CD4-positive, alpha-beta T cell treated with Interleukin-4 for 1 hour (primary cell): ENCODE measurements at regions not wholly inside any gene's neighbourhood (a gene's known extent, or its start where the extent isn't known, plus 50 kb on each side); places are given as distances from the start of the nearest gene placed in this dataset.

ENCODE experiments used
- DNase-seq, 2 donors: peaks; one replicate each; pipeline ENCODE4 v3.0.0-alpha.2; 2020 to 2022

DNA sequence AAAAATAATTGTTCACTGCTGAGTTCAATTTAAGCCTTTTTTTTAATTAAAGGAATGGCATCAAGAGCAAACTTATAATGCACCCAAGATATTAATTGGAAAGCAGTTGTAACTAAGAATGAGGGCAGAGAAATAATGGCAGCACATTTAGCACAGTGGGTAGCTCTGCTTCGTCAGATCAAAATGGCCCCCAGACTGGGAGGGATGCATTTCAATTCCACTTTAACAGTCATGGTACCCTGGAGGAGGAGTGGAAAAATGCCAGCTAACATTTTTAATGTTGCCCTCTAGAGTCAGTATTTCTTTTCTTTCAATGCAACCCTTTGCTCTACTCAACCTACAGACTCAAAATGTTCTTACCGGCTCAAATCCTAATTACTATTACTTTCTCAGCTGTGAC, 504.8 kb upstream of the SETBP1 start:
- DNase-seq: no peak

DNA sequence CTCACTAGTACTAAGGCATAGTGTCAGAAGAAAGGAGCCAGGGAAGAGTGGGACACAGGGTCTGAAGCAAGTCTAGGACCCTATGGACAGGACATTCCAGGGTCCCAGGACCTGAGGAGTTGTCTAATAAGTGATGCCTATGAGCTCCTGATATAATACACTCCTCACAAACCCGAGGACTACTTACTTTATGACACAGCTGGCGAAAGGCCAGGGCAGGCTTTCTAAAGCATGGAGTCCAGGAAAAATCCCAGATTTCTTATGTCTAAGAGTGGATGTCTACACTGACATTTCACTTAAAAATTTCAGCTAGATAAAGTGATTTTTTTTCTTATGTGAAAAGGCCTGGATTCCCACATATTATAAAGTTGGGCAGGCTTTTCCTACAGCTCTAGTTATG, 502.2 kb upstream of the SETBP1 start:
- no peak for DNase-seq

DNA sequence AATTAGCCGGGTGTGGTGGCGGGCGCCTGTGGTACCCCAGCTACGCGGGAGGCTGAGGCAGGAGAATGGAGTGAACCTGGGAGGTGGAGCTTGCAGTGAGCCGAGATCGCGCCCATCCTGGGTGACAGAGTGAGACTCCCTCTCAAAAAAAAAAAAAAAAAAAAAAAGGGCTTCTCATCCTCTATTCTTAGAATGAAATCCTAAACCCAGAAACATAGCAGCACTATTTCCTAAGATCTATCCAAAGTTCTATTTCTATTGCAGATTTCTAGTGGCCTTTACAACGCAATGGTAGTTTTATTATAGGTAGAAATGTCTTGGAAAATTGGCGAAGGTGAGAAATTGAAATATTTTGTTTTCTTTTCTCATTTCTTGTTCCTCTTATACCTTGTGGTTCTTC, 501.0 kb upstream of the SETBP1 start:
- no peak for DNase-seq

DNA sequence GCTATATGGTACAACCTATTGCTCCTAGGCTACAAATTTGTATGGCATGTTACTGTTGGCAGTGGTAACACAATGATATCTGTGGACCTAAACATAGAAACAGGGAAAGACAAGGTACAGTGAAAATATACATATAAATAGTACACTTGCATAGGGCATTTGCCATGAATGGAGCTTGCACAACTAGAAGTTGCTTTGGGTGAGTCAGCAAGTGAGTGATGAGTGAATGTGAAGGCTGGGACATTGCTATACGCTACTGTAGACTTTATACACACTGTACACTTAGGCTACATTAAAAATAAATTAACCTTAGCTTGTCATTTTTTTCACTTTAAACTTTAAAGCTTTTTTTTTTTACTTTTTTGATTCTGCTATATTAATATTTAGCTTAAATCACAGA, 500.0 kb upstream of the SETBP1 start:
- no peak for DNase-seq

DNA sequence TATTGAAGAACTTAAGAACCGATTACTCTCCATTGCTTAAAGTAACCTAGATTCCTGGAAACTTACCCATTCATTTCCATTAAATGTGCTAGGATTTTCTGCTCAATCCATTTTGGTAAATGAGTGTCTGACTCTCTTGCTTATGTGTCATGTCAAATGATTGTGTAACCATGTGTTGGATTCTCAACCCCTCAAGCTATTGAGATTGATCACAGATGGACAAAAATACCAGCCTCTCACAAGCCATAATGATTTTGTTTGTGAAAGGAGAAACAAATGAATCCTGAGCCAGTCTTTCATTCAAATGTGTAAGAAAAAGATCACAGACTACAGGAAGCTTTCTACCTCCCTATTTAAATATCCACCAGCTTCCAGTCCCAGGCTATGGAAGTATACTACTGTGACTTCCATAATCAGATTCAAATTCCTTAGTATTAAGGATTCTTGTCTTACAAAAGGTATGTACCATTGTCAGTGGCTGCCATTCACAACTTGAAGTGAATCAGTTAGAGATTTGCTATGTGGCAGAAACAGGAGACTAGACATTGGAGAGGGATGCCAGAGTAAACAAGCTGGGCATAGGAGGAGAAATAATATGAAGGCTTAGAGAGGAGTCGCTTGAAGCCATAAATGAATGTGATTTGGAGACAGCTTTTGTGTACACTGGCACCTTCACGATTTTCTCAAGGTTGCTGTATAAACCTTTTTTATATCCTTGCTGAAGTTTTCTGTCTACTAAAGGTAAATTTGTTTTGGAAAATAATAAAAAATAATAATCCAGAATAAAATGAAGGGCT, 498.5 kb upstream of the SETBP1 start:
- DNase-seq: no peak

DNA sequence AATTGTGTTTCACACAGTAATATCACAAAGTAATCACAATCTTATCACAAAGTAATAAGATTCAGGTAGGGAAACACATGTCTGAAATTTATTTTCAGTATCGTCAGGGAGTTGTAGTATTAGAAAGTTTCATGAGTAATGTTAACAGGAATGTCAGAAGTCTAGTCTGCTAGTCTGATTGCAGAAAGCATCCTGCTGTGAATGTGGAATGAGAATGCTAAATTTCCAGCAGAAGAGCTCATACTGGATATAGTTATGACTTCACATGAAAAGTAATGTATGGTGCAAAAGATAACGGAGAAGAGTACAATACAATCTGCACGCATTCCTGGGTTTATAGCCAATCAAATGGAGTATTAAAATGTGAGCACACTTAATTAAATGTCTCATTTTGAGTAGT, 494.7 kb upstream of the SETBP1 start:
- DNase-seq: no peak

DNA sequence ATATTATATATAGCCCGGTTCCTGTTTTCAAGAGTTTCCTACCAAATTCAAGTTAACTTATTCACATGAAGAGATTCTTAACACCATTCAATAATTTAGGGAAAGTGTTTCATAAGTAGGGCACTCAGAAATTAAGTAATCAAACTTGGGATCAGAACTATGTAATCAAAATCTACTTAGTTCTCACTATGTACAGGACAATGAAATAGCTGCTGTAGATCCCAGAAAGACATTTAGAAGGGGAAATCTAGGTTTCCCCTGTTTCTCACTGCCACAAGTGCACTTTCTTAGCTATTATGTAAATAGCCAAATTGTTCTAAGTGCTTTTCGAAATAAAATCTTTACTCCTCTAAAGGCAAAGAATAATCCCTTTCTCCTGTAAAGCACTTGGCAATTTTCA, 493.6 kb upstream of the SETBP1 start:
- no peak for DNase-seq

DNA sequence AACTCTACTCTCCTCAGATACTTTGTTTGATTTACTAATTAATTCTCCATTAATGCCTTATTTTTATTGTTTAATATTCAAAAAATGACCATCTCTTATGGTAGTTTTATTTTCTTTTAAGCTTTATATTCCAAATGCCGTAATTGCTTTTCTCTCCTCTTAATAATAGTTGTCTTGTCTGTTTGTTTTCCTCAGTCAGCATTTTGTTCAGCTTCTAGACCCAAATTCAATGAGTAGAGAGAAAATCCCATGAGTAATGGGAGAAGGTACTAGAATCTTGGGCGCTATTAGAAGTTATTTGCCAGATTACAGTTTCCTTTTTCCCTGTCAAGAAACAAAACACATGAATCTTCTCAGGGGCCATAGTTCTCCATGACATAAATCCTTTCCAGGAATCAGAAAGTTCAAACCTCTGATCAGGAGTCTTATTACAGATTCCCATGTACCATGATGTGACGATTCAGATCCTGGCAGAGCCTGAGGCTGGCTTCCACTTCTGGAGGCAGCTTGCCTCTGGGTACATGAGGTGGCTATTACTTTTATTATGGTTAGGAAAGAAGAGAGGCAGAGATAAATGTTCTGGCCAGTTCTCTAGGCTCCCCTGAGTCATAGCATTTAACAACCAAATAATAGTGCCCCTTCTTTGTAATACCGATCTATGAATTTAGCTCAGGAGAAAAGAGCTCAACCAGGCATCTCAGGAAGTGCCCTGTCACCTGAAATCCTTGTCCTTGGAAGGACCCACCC, 485.1 kb upstream of the SETBP1 start:
- no peak for DNase-seq

DNA sequence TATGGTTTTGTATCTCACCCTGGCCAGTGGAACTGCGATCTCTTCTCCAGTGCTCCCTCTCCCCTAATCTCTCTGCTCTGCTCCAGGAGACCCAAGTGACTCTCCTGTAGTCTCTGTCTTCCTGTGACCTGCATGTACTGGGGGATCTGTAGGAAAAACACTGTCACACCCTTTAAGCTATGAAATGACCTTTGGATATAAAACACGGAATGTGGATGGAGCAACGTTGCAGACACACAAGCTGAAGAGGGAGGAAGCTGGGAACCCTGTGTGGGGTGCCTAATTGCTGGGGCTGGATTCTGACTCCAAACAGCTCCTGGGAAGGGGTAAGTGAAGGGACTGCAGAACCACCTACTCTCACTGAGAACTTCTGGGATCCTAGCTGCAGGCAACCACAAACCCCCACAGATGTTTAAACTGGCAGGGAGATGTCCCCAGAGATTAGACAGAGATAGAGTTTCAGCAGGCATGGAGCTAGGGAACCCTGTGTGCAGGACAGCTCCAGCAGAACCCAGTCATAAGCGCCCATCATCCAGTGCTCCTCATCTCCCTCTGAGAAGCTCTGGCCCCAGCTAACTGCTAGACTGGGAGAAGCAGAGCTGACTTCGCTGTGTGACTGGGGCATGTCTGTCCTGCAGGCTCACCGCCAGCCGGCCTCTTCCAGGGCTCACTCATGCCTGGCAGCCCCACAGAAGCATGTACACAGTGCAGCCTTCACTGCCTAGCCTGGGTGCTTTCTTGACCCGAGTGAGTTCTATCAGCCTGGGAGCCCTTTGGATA, 482.7 kb upstream of the SETBP1 start:
- DNase-seq: no peak

DNA sequence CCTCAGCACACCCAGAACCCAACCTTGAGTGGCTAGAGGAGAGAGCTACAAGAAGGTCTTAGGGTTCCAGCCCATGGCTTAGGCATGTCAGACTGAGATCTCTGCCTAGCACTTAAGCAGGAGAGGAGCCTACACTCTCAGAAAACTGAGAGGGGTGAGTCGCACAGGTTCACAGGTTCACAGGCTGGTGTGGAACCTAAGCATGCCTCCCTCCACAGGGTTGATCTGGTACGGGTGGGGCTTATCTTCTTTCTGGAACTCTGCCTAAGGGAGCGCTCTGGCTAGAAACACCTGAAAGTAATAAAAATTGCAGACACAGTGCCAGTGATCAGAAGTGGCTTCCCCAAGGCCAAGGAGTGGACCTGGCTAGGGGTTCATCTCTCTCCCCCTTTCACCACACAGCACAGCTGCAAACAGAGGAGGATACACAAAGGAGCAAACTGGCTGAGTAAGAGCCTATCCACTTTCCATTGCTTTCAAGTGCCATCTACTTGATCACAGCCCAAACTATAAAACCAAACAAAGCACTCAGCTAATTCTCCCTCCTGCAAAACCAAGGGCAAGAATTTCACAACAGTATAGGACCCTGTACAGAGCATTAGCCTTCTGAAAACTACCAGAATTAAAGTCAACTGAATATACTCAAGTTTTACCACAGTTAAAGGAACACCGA, 481.9 kb upstream of the SETBP1 start:
- DNase-seq: no peak

DNA sequence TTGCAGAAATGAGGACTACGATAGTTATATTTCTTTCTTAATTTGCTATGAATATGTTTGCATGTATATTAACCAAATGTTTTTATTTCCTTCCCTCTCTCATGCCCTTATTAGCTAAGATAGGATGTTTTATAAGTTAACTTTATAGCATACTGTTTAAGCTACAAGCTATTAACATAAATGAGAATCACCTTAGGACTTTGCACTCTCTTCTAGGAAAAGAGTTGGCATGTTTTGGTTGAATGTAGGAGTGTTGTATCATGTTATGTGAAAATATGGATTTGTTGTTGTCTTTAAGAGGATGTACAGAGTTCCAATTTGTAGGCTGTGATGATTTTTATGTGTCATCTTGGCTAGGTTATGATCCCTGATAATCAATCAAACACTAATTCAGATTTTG, 467.4 kb upstream of the SETBP1 start:
- DNase-seq: no peak

DNA sequence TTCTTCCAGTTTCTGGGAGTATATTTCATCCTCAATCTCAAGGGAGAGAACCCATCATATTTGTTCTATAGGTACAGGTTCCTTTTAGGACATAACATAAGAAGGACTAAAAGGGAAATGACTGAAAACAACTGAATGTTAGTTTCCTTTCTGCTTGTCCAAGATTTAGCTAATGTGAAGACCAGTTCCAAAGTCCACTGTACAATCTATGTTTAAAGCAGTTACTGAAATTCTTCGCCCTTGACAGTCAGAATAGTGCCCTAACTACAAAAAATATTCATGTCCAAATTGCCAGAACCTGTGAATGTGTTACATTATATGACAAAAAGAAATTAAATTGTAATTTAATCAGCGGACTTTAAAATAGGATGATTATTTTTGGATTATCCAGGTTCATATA, 466.3 kb upstream of the SETBP1 start:
- DNase-seq: no peak

DNA sequence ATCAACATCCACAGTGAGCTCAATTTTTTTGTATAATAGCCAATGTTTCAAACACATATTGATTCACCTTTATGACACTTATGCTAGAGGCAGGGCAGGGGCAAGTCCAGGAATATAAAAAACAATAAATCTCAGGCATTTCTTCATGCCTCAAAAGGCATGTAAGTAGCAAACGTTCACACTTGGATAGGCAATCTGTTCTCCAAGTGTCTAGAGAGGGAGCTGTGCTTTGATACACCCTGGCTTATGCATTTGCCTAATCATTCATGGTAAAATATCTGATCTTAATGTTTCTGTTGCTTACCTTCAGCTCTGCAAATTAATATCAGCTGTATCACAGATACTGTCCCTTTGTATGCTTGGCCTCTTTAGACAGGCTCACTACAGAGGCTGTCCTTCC, 464.5 kb upstream of the SETBP1 start:
- DNase-seq: no peak

DNA sequence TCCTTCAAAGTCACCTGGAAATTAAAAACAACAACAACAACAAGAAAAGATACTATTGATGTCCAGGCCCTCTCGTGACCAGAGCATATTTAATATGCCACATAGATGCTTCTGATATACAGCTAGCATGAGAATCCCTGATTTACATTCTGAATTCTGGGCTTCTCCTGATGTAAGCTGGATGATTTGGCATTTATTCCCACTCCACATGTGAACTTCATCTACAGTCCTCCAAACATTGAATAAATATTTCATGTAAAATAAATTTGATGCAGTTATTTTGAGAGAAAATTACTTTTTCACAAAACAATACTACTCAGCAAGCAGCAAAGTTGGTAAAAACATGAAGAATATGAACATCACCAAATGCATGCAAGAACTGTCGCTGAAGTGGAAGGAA, 453.2 kb upstream of the SETBP1 start:
- no peak for DNase-seq

DNA sequence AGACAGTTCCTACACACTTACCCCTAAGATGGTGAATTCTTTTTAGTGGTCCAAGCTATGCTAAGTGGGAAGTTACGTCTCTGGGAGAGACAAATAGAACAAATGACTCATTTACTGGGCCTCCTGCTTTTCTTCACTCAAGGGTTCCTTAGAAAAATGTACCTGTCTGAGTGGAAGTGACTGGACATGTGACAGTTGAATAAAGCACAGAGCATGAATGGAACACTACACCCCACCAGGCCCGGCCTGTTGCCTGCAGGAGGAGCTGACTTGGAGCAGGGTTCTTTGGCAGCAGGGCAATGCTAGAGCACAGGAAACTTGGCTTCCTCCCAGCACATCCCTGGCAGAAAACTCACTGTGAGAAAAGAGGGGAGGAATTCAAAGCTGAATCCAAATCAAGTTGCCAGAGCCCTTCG, 451.0 kb upstream of the SETBP1 start:
- no peak for DNase-seq

DNA sequence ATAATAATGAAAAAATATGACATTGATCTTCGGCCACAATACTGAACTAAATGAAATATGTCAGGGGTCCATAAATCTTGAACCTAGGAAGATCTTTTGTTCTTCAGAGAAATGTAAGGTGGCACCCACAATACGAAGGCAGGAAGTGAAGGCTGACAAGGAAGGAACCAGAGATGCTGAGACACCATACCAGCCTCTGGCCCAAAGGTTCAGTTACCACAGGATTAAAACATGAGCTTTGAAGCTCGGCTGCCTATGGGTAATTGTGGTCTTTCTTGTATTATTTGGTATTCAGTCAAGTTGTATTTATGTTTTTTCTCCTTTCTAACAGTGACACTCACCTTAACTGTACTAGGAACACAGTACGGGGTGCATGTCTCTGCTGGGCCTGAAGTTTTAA, 448.8 kb upstream of the SETBP1 start:
- DNase-seq: no peak

DNA sequence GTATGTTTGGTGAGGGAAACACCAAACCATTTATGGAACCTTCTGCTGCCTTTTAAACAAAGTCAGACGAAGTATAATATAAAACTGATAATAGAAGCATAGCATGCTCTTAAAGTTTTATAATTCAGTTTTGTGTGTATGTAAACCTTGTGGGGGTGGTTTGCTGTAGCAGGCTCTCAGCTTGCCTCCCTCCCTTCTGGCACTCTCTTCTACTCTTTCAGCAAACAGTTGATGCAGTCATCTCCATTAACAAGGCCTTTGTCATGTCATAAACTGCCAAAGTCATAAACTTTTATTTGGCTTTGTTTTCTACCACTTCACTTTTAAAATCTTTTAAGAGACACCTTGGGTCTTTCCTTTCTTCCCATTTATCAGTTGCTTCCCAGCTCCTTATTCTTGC, 448.2 kb upstream of the SETBP1 start:
- DNase-seq: no peak

DNA sequence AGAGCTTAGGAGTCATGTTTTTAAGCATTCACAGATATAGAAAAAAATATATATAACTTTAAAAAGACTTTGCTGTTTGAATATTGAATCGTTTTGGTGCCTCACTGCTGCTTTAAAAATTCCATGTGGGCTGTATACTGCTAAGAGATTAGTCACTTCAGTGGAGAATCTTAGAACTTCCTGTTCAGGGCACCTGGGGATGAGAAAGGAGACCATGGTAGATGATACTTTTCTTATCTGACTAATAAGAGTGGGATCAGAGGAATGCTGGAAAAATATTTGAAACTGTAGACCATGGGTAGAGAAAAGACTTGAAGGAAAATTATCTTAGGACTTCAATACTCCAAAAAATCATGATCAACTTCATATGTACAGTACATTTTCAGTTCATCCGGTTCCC, 442.2 kb upstream of the SETBP1 start:
- no peak for DNase-seq

DNA sequence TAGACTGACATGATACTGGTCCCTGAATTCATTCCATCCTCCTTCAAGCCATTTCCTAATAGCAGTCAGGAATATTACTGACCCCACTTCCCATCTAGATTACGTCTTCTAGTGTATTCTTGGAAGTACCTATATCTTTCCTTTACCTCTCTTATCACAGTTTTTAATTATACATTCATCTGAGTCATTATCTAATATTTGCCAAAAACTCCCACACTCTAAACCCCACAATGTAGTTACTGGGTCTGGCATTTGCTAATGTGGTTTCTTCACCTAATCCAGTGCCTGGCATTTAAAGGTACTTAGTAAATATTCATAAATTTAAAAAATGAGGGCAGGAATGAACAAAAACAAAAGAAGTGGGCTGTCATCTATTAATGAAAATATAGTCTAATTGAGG, 441.8 kb upstream of the SETBP1 start:
- no peak for DNase-seq

DNA sequence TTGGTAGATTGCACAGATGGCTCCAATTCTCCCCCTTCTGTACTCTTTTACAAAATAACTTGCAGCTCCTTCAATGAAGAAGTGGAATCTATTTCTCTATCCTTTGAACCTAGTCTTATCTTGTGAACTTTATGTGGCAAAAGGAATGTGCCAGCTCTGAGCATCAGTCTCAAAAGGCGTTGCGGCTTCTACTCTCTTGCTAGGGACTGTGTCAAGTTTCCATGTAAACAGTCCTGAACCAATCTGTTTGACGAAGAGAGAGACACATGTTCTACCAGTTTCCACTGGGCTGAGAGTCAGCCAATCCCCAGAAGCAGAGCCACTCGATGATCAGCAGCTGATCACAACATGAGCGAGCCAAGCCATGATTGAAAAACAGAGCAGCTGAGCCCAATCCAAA, 439.7 kb upstream of the SETBP1 start:
- no peak for DNase-seq

DNA sequence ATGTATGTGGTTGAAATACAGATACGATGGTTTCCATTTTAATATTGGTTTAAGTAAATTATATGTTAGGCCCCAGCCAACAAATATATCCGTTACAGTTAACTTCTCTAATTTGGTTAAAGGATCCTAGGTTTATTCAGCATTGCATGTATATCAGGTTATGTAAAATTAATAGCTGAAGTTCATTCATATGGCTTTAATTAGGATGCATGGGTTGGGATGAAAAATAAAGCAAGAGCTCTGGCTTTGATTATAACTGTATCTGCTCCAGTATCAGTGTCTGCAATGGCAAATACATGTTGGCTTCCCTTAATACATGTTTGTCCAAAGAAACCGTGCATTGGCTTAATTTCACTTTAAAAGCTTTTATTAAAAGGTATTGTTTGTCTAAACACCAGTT, 435.7 kb upstream of the SETBP1 start:
- DNase-seq: no peak

DNA sequence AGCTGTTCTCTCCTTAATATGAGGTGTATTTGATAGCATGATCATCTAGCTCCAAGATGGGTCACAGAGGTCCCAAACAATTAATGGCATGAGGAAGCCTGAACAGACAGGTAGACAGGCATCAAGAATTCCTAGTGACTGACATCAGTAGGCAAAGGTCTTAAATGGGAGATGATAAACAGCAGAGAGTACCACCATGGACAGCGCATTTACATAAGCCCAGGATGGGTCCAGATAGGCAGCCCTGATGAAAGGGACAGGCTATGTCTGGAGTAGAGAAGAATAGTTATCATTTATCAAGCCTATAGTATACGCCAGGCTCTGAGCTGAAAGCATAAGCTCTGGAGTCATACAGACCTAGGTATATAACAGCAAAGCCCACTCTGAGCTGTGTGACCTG, 434.7 kb upstream of the SETBP1 start:
- no peak for DNase-seq

DNA sequence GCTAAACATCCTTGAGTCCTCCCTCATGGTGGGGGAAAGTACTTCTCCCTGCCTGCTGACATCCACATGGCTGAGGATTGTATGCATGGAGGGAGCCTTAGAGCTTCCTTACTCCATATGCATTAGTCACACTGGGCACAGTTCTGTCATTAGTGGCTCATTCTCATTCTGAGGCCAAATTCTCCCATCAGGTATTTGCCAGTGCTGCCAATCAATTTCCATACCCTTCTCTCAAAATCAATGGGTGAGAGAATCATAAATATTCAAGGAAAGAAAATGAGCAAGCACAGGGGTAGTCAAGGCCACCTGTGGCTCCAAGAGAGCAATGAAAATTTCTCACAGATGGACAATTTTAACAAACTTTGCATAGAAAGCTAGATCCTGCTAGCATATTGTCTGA, 422.6 kb upstream of the SETBP1 start:
- no peak for DNase-seq
